OCI-LY7 (cell line): ENCODE measurements at regions not wholly inside any gene's neighbourhood (a gene's known extent, or its start where the extent isn't known, plus 50 kb on each side); places are given as distances from the start of the nearest gene placed in this dataset.

Experiments
- BruUV-seq: library from RNA; stranded (reverse); fragments of 400-500 nt; replicated peaks from 2 replicates; lab custom pipeline; 2021; lab: Mats Ljungman, UMichigan
- CTCF ChIA-PET: fragments of 300-600 bp; sonication (Branson Sonifier 250); formaldehyde crosslinking; loops from one replicate; lab custom pipeline; 2022; ENCODE audit warnings: antibody characterized with exemption; ENCODE audit not compliant: unreplicated experiment; lab: Charles Lee
- POLR2A ChIA-PET: fragments of 300-600 bp; sonication (Branson Sonifier 250); formaldehyde crosslinking; loops from one replicate; lab custom pipeline; 2022; ENCODE audit warnings: antibody characterized with exemption; lab: Charles Lee
- DNase-seq: peaks from one replicate; pipeline ENCODE4 v3.0.0-alpha.2; 2015; ENCODE audit warnings: low spot score
- H2AFZ ChIP-seq: fragments of 200-600 bp; sonication (generic), shearing (Covaris generic); 2 replicates; pipeline ENCODE4 v1.6.1; 2014; ENCODE audit warnings: mild to moderate bottlenecking, antibody characterized with exemption, low read length, moderate library complexity
- H3K27ac ChIP-seq: fragments of 200-600 bp; sonication (generic); 2 replicates; pipeline ENCODE4 v1.5.1; 2014; ENCODE audit warnings: mixed run types, low read depth, mild to moderate bottlenecking, moderate library complexity, low read length, inconsistent platforms; ENCODE audit not compliant: poor library complexity, severe bottlenecking
- H3K36me3 ChIP-seq: fragments of 200-600 bp; sonication (generic); 2 replicates; pipeline ENCODE4 v1.6.1; 2014; ENCODE audit warnings: mild to moderate bottlenecking, antibody characterized with exemption, low read length, moderate library complexity, mixed read lengths; ENCODE audit not compliant: insufficient read depth
- H3K4me1 ChIP-seq: fragments of 200-600 bp; sonication (generic); 2 replicates; pipeline ENCODE4 v1.5.1; 2014; ENCODE audit warnings: mild to moderate bottlenecking, low read length; ENCODE audit not compliant: insufficient read depth, poor library complexity, severe bottlenecking
- H3K4me2 ChIP-seq: fragments of 200-600 bp; sonication (generic); 2 replicates; pipeline ENCODE4 v1.6.1; 2014; ENCODE audit warnings: mild to moderate bottlenecking, low read length
- H3K4me3 ChIP-seq: fragments of 200-600 bp; sonication (generic); 2 replicates; pipeline ENCODE4 v1.5.1; 2014; ENCODE audit warnings: mild to moderate bottlenecking, low read depth, low read length; ENCODE audit not compliant: poor library complexity, severe bottlenecking
- H3K79me2 ChIP-seq: fragments of 200-600 bp; sonication (generic); 2 replicates; pipeline ENCODE4 v1.6.1; 2016; ENCODE audit warnings: low read depth, mild to moderate bottlenecking, low read length, moderate library complexity, mixed read lengths; ENCODE audit not compliant: insufficient read depth
- H3K9me2 ChIP-seq: fragments of 200-600 bp; sonication (generic); 2 replicates; pipeline ENCODE4 v1.6.1; 2016; ENCODE audit warnings: mild to moderate bottlenecking, low read length, mixed read lengths; ENCODE audit not compliant: insufficient read depth
- H3K9me3 ChIP-seq: fragments of 200-600 bp; sonication (generic); 2 replicates; pipeline ENCODE4 v1.6.1; 2014; ENCODE audit warnings: mild to moderate bottlenecking, mixed run types, low read length, mixed read lengths
- H4K20me1 ChIP-seq: fragments of 200-600 bp; sonication (generic); 2 replicates; pipeline ENCODE4 v1.6.1; 2014; ENCODE audit warnings: mild to moderate bottlenecking, antibody characterized with exemption, low read length, moderate library complexity, mixed read lengths; ENCODE audit not compliant: insufficient read depth
- CTCF ChIP-seq: fragments of 200-600 bp; sonication (generic); conservative IDR thresholded peaks from 2 replicates; pipeline ENCODE4 v1.5.1; 2014; ENCODE audit warnings: mild to moderate bottlenecking, antibody characterized with exemption, low read length, moderate library complexity, mixed read lengths
- EZH2phosphoT487 ChIP-seq: fragments of 200-600 bp; sonication (generic); IDR thresholded peaks from 2 replicates; pipeline ENCODE4 v1.6.1; 2018; ENCODE audit warnings: low read depth, borderline replicate concordance, mild to moderate bottlenecking, mixed run types, antibody characterized with exemption, low read length, moderate library complexity, mixed read lengths
- intact Hi-C: fragments of 100-400 bp; cut with micrococcal nuclease; formaldehyde crosslinking; loops from one replicate; pipeline ENCODE4 v1.10.0; 2022; ENCODE audit not compliant: unreplicated experiment

GRCh38 chr4:91653067-91653466 lies 650.7 kb upstream of the GRID2 start:
- ChIA-PET CTCF (no interaction called here), POLR2A (no interaction called here)
- intact Hi-C loops: no loop called here
- Histone ChIP-seq H3K27ac (no peak overlapping the region), H3K4me3 (no peak overlapping the region), H3K4me2 (no peak overlapping the region), H3K79me2 (no peaks in the 10 kb centered on the region), H3K9me2 (no peaks in the 10 kb centered on the region), H3K4me1 (no peaks in the 10 kb centered on the region), H4K20me1 (no peaks in the 10 kb centered on the region), H3K9me3 (no peaks in the 10 kb centered on the region), H3K36me3 (no peaks in the 10 kb centered on the region), H2AFZ (no peak overlapping the region)
- no TSS peak for BruUV-seq
- TF ChIP-seq CTCF (no peak), EZH2phosphoT487 (no peak)
- no peak for DNase-seq

GRCh38 chr4:91681091-91681490 lies 622.7 kb upstream of the GRID2 start:
- CTCF ChIA-PET: no interaction called here
- Histone ChIP-seq H3K27ac (no peak overlapping the region), H2AFZ (no peak overlapping the region), H3K4me1 (no peaks in the 10 kb centered on the region), H3K9me3 (no peaks in the 10 kb centered on the region), H3K4me3 (no peak overlapping the region), H3K4me2 (no peak overlapping the region), H3K9me2 (no peaks in the 10 kb centered on the region), H3K36me3 (no peaks in the 10 kb centered on the region), H4K20me1 (no peaks in the 10 kb centered on the region), H3K79me2 (no peaks in the 10 kb centered on the region)
- no TSS peak for BruUV-seq
- TF ChIP-seq EZH2phosphoT487 (no peak), CTCF (no peak)
- POLR2A ChIA-PET: no interaction called here
- DNase-seq: no peak
- intact Hi-C loops: no loop called here

- no peaks in the 10 kb centered on the region for H3K9me2 ChIP-seq
- BruUV-seq: no TSS peak
- intact Hi-C loops: no loop called here
Measured at GRCh38 chr4:91681544-91681943, 622.2 kb upstream of the GRID2 start.

More at GRCh38 chr4:91681544-91681943, 622.2 kb upstream of the GRID2 start:
- Histone ChIP-seq H3K79me2 (no peaks in the 10 kb centered on the region), H3K4me1 (no peaks in the 10 kb centered on the region), H3K36me3 (no peaks in the 10 kb centered on the region), H3K4me2 (no peak overlapping the region), H4K20me1 (no peaks in the 10 kb centered on the region), H3K4me3 (no peak overlapping the region), H3K27ac (no peak overlapping the region), H2AFZ (no peak overlapping the region), H3K9me3 (no peaks in the 10 kb centered on the region)
- CTCF ChIA-PET: no interaction called here
- no peak for DNase-seq
- no peak for TF ChIP-seq EZH2phosphoT487
- TF ChIP-seq CTCF: no peak
- POLR2A ChIA-PET: no interaction called here
